IPS-15b (cell line): ENCODE measurements at regions not wholly inside any gene's neighbourhood (a gene's known extent, or its start where the extent isn't known, plus 50 kb on each side); places are given as distances from the start of the nearest gene placed in this dataset.

Experiments
- H3K27me3 ChIP-seq: one replicate; pipeline ENCODE4 v1.6.1; 2013; ENCODE audit warnings: low read length; ENCODE audit not compliant: control insufficient read depth, insufficient read depth
- H3K36me3 ChIP-seq: one replicate; pipeline ENCODE4 v1.6.1; 2013; ENCODE audit warnings: low read length; ENCODE audit not compliant: control insufficient read depth, insufficient read depth
- H3K4me1 ChIP-seq: one replicate; pipeline ENCODE4 v1.6.1; 2013; ENCODE audit warnings: mild to moderate bottlenecking, low read length; ENCODE audit not compliant: control insufficient read depth, insufficient read depth
- H3K4me3 ChIP-seq: one replicate; pipeline ENCODE4 v1.5.1; 2013; ENCODE audit warnings: low read depth, low read length
- H3K9ac ChIP-seq: one replicate; pipeline ENCODE4 v1.6.1; 2013; ENCODE audit warnings: low read depth, mild to moderate bottlenecking, low read length
- H3K9me3 ChIP-seq: one replicate; pipeline ENCODE4 v1.6.1; 2013; ENCODE audit warnings: mild to moderate bottlenecking, low read length; ENCODE audit not compliant: control insufficient read depth, insufficient read depth

DNA sequence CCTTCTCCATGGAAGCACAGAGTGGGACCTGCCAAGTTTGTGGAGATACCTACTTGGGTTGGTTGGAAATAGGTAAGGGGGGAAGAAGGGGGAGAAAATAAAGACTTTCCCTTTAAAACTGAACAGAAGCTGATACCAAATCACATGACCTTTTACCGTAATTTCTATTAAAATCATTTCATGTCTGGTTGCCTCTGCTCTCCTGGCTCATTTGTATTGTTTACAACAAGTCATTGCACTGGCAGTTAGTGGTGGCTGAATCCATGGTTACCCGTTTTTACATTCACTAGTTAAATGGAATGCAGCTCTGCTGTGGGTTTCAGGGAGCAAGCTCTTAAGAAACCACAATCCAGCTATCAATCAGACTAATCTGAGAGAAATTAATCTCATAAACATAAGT, 353.7 kb upstream of the ESRRG start:
- H3K4me1 ChIP-seq: no peaks in the 10 kb centered on the region
- no peak overlapping the region for H3K4me3 ChIP-seq
- H3K27me3 ChIP-seq: no peaks in the 10 kb centered on the region
- H3K9ac ChIP-seq: no peak overlapping the region
- no peaks in the 10 kb centered on the region for H3K36me3 ChIP-seq
- H3K9me3 ChIP-seq: no peaks in the 10 kb centered on the region

DNA sequence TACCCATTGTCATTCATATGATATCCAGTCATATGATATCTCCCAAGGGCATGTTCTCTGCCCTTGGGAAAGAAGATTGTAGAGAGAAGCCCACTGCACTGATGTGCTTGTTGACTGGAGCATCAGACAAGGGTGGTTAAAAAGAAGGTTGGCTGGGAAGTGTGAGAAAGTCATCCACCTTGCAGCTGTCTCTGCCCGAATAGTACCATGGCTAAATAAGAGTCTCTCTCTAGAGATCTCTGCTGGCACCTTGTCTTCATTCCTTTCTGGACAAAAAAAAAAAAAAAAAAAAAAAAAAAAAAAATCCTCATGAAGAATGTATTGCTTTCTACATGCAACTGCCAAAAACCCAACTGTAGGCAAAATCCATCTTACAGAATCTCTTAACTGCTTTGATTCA, 349.7 kb upstream of the ESRRG start:
- Histone ChIP-seq H3K9me3 (no peaks in the 10 kb centered on the region), H3K36me3 (no peaks in the 10 kb centered on the region), H3K4me1 (no peaks in the 10 kb centered on the region), H3K4me3 (no peak overlapping the region), H3K27me3 (no peaks in the 10 kb centered on the region), H3K9ac (no peak overlapping the region)

DNA sequence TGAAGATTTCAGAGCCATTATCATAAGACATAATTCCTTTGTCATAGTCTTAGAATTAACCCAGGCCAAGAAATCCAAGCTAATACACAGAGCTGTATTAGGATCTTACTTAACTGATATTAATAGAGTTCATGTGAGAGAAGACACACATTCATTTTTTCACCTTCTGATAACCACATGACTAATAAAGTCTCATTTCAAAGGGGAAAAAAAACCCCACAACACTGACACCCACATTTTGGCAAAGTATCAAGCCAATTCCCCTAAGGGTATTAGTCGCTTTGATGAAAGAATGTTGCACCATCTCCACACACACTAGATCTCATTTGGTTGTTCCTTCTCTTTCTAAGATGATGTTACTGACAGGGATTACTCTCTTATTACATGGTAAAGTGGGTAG, 344.4 kb upstream of the ESRRG start:
- no peak overlapping the region for H3K9ac ChIP-seq
- no peaks in the 10 kb centered on the region for H3K4me1 ChIP-seq
- no peaks in the 10 kb centered on the region for H3K9me3 ChIP-seq
- no peaks in the 10 kb centered on the region for H3K36me3 ChIP-seq
- H3K27me3 ChIP-seq: no peaks in the 10 kb centered on the region
- H3K4me3 ChIP-seq: no peak overlapping the region

- Histone ChIP-seq H3K27me3 (no peaks in the 10 kb centered on the region), H3K9ac (no peak overlapping the region), H3K36me3 (no peaks in the 10 kb centered on the region), H3K4me3 (no peak overlapping the region), H3K4me1 (no peaks in the 10 kb centered on the region), H3K9me3 (no peaks in the 10 kb centered on the region)
These were observed 343.6 kb upstream of the ESRRG start for GRCh38 chr1:217066794-217067193.

DNA sequence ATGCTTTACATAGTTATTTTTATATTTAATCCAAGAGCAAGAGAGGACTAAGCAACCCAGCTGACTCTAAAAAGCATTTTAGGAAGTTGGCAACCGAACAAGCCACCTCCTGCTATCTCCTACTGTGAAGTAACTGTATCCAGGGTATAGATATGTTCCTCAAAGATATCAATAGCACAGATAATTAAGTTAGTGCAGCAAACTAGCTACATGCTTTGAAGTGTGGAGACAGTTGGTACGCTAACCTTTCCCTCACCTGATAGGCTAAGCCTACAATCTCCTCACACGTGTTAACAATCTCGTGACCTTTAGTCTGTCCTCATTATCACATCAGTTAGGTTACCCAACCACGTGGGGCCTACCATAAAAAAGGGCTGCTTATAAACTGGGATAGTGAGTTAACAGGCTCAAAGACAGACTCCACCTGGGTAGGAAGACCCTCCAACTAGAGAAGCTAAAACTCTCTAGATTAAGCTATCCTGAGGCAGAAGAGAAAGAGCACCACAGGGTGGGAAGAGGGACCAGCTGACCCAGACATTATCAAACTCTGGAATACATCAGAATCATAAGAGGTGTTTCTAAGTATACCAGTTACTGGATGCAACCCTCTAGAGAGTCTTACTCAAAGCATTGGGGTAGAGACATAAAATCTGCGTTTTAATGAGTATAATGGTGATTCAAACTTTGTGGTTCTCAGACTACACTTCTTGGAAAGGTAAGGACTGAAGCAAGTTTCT, 340.1 kb upstream of the ESRRG start:
- H3K9me3 ChIP-seq: no peaks in the 10 kb centered on the region
- H3K4me3 ChIP-seq: no peak overlapping the region
- no peaks in the 10 kb centered on the region for H3K4me1 ChIP-seq
- no peaks in the 10 kb centered on the region for H3K36me3 ChIP-seq
- H3K9ac ChIP-seq: no peak overlapping the region
- no peaks in the 10 kb centered on the region for H3K27me3 ChIP-seq

DNA sequence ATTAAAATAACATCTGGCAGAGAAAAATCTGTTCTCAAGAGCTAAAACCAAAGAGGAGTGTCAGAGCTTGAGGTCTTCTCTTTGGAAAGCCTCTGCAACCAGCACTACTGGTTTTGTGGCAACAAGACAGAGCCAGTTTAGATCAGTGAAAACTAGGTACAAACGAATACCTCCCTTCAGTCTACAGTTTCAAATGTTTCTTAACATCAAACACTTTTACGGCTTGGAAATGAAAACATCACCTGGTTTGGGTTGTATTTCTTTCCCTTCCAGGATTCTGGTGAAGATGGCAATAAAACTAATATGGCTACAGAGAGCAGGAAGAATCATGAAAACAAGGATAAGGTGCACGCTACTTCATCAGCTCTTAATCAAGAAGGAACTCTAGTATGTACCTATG, 339.4 kb upstream of the ESRRG start:
- Histone ChIP-seq H3K9me3 (no peaks in the 10 kb centered on the region), H3K4me1 (no peaks in the 10 kb centered on the region), H3K4me3 (no peak overlapping the region), H3K36me3 (no peaks in the 10 kb centered on the region), H3K27me3 (no peaks in the 10 kb centered on the region), H3K9ac (no peak overlapping the region)

DNA sequence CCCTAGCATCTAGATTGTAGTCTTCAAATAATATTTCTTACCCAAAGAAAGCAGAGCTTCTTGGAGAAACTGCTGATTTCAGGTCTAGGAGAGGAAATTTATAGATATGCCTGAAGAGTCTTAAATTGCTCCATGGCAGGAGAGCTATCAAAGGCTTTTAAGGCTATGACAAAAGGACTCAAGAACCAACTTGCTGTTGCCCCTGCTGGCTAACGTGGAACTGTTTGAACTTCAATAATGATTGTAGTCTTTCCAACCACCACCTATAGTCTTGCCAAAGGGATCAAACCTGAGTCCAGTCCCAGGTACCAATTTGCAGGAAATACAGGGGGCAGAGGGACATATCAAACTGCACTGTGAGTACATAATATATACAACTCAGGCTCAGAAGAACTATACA, 336.2 kb upstream of the ESRRG start:
- no peaks in the 10 kb centered on the region for H3K4me1 ChIP-seq
- no peaks in the 10 kb centered on the region for H3K9me3 ChIP-seq
- no peaks in the 10 kb centered on the region for H3K27me3 ChIP-seq
- no peak overlapping the region for H3K4me3 ChIP-seq
- no peak overlapping the region for H3K9ac ChIP-seq
- H3K36me3 ChIP-seq: no peaks in the 10 kb centered on the region

- Histone ChIP-seq H3K9ac (no peak overlapping the region), H3K36me3 (no peaks in the 10 kb centered on the region), H3K27me3 (no peaks in the 10 kb centered on the region), H3K4me3 (no peak overlapping the region), H3K4me1 (no peaks in the 10 kb centered on the region), H3K9me3 (no peaks in the 10 kb centered on the region)
These were observed 330.4 kb upstream of the ESRRG start for GRCh38 chr1:217053676-217054075.

- Histone ChIP-seq H3K9ac (no peak overlapping the region), H3K36me3 (no peaks in the 10 kb centered on the region), H3K4me1 (no peaks in the 10 kb centered on the region), H3K9me3 (no peaks in the 10 kb centered on the region), H3K27me3 (no peaks in the 10 kb centered on the region), H3K4me3 (no peak overlapping the region)
These were observed 329.4 kb upstream of the ESRRG start for GRCh38 chr1:217052626-217053025.

- Histone ChIP-seq H3K9me3 (no peaks in the 10 kb centered on the region), H3K36me3 (no peaks in the 10 kb centered on the region), H3K9ac (no peak overlapping the region), H3K4me3 (no peak overlapping the region), H3K4me1 (no peaks in the 10 kb centered on the region), H3K27me3 (no peaks in the 10 kb centered on the region)
These were observed 329.0 kb upstream of the ESRRG start for GRCh38 chr1:217052196-217052595.

DNA sequence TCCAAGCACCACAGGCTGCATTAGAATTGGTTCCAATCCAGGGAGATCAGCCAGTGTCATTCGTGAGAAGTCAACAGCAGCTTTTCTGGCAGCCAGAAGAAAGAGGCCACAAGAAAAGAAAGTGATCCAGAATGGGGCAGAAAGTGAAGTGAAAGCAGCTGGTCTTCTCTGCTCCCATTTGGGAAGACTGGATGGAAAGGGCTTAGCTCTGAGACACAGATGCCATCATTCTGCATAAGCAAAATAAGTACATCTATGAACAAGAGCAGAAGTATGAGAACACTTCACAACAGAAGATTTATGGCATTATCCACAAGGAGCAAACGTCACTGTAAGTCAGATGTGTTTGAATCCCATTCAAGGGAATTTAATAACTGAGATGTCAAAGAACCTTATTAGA, 326.5 kb upstream of the ESRRG start:
- Histone ChIP-seq H3K9ac (no peak overlapping the region), H3K4me1 (no peaks in the 10 kb centered on the region), H3K4me3 (no peak overlapping the region), H3K36me3 (no peaks in the 10 kb centered on the region), H3K9me3 (no peaks in the 10 kb centered on the region), H3K27me3 (no peaks in the 10 kb centered on the region)

- no peak overlapping the region for H3K4me3 ChIP-seq
- no peaks in the 10 kb centered on the region for H3K27me3 ChIP-seq
- no peak overlapping the region for H3K9ac ChIP-seq
- H3K36me3 ChIP-seq: no peaks in the 10 kb centered on the region
- H3K9me3 ChIP-seq: no peaks in the 10 kb centered on the region
- no peaks in the 10 kb centered on the region for H3K4me1 ChIP-seq
These were observed 325.9 kb upstream of the ESRRG start for GRCh38 chr1:217049081-217049480.
